SU-DHL-6 (cell line): ENCODE measurements at regions not wholly inside any gene's neighbourhood (a gene's known extent, or its start where the extent isn't known, plus 50 kb on each side); places are given as distances from the start of the nearest gene placed in this dataset.

Experiments used
- H2AFZ ChIP-seq: fragments of 200-600 bp; sonication (generic); 2 replicates; pipeline ENCODE4 v1.6.1; 2014; ENCODE audit warnings: low read depth, mild to moderate bottlenecking, moderate library complexity, mixed read lengths, antibody characterized with exemption, low read length; ENCODE audit not compliant: severe bottlenecking
- H3F3A ChIP-seq: fragments of 200-600 bp; shearing (Covaris generic); 2 replicates; pipeline ENCODE4 v1.6.0; 2016; ENCODE audit warnings: antibody characterized with exemption, mild to moderate bottlenecking; ENCODE audit not compliant: insufficient read depth
- H3K27ac ChIP-seq: fragments of 200-600 bp; sonication (generic); 2 replicates; pipeline ENCODE4 v1.5.1; 2016; ENCODE audit warnings: low read depth, mild to moderate bottlenecking, low read length, moderate library complexity, mixed read lengths
- H3K27me3 ChIP-seq: fragments of 200-600 bp; sonication (generic), shearing (Covaris generic); 2 replicates; pipeline ENCODE4 v1.6.0; 2014; ENCODE audit warnings: mild to moderate bottlenecking, low read length
- H3K36me3 ChIP-seq: fragments of 200-600 bp; sonication (generic); 2 replicates; pipeline ENCODE4 v1.6.1; 2014; ENCODE audit warnings: mild to moderate bottlenecking, low read length, mixed read lengths
- H3K4me2 ChIP-seq: fragments of 300-600, 200-600 bp; shearing (Covaris generic), sonication (generic); 2 replicates; pipeline ENCODE4 v1.6.0; 2014; ENCODE audit warnings: low read length, low read depth, mild to moderate bottlenecking; ENCODE audit not compliant: poor library complexity, severe bottlenecking
- H3K4me3 ChIP-seq: fragments of 200-600 bp; sonication (generic); 2 replicates; pipeline ENCODE4 v1.5.1; 2014; ENCODE audit warnings: antibody characterized with exemption, low read length, mild to moderate bottlenecking, mixed read lengths; ENCODE audit not compliant: insufficient read depth, poor library complexity, severe bottlenecking
- H3K79me2 ChIP-seq: fragments of 200-600 bp; sonication (generic); 2 replicates; pipeline ENCODE4 v1.6.1; 2014; ENCODE audit warnings: mild to moderate bottlenecking, low read length, moderate library complexity; ENCODE audit not compliant: insufficient read depth
- H3K9ac ChIP-seq: fragments of 200-600 bp; sonication (generic); 2 replicates; pipeline ENCODE4 v1.7.0; 2014; ENCODE audit warnings: mild to moderate bottlenecking, low read length
- H3K9me2 ChIP-seq: fragments of 200-600 bp; sonication (generic); replicated peaks from 2 replicates; pipeline ENCODE4 v1.6.1; 2014; ENCODE audit warnings: low read length; ENCODE audit not compliant: insufficient read depth
- H3K9me3 ChIP-seq: fragments of 200-600 bp; sonication (generic); 2 replicates; pipeline ENCODE4 v1.6.1; 2014; ENCODE audit warnings: low read length, mixed read lengths; ENCODE audit not compliant: insufficient read depth
- H4K20me1 ChIP-seq: fragments of 200-600 bp; sonication (generic); 2 replicates; pipeline ENCODE4 v1.6.1; 2014; ENCODE audit warnings: low read depth, mild to moderate bottlenecking, antibody characterized with exemption, low read length, moderate library complexity, mixed read lengths
- EZH2phosphoT487 ChIP-seq: fragments of 200-600 bp; sonication (generic), shearing (Covaris generic); conservative IDR thresholded peaks from 2 replicates; pipeline ENCODE4 v1.6.1; 2018; ENCODE audit warnings: mild to moderate bottlenecking, antibody characterized with exemption, low read length, moderate library complexity, mixed read lengths
- TF ChIP-seq, protein P1 (sequence below): fragments of 200-600 bp; sonication (generic); IDR thresholded peaks from one replicate; pipeline ENCODE4 v1.5.1; 2017; ENCODE audit warnings: antibody characterized with exemption, mild to moderate bottlenecking, low read length, moderate library complexity; ENCODE audit not compliant: insufficient read depth, poor library complexity, severe bottlenecking

DNA sequence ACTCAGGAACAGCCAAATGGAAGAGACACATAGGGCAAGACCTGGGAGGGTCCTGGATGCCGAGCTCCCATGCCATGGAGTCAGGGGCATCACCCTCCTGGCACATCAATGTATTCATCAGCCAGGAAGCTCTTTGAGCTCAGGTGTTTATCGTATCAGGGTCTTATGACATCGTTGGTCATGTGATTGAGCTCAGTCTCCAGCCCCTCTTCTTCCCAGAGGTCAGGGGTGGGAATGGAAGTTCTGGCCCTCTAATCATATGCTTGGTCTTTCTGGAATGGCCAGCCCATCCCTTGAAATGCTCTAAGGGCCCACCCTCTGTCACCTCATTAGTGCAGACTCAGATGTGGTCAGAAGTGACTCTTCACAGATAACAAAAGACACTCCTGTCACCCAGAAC, 52.4 kb upstream of the TULP4 start:
- H4K20me1 ChIP-seq, result no peaks in the 10 kb centered on the region; the same call in 1 of the 2 replicates
- peaks cover 86% of the 10 kb centered on the region for H3K79me2 ChIP-seq
- H3K27me3 ChIP-seq, result no peaks in the 10 kb centered on the region
- no peaks in the 10 kb centered on the region for H3K9me3 ChIP-seq
- H3K9me2 ChIP-seq, result no peaks in the 10 kb centered on the region
- no peak overlapping the region for H3K4me2 ChIP-seq
- no peaks in the 10 kb centered on the region for H3F3A ChIP-seq
- H3K27ac ChIP-seq, result no peak overlapping the region
- TF ChIP-seq EZH2phosphoT487, result no peak
- TF ChIP-seq, protein P1, sequence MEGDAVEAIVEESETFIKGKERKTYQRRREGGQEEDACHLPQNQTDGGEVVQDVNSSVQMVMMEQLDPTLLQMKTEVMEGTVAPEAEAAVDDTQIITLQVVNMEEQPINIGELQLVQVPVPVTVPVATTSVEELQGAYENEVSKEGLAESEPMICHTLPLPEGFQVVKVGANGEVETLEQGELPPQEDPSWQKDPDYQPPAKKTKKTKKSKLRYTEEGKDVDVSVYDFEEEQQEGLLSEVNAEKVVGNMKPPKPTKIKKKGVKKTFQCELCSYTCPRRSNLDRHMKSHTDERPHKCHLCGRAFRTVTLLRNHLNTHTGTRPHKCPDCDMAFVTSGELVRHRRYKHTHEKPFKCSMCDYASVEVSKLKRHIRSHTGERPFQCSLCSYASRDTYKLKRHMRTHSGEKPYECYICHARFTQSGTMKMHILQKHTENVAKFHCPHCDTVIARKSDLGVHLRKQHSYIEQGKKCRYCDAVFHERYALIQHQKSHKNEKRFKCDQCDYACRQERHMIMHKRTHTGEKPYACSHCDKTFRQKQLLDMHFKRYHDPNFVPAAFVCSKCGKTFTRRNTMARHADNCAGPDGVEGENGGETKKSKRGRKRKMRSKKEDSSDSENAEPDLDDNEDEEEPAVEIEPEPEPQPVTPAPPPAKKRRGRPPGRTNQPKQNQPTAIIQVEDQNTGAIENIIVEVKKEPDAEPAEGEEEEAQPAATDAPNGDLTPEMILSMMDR, result no peak
- H3K4me3 ChIP-seq, result no peak overlapping the region
- no peaks in the 10 kb centered on the region for H3K36me3 ChIP-seq
- no peak overlapping the region for H2AFZ ChIP-seq
- no peak overlapping the region for H3K9ac ChIP-seq

DNA sequence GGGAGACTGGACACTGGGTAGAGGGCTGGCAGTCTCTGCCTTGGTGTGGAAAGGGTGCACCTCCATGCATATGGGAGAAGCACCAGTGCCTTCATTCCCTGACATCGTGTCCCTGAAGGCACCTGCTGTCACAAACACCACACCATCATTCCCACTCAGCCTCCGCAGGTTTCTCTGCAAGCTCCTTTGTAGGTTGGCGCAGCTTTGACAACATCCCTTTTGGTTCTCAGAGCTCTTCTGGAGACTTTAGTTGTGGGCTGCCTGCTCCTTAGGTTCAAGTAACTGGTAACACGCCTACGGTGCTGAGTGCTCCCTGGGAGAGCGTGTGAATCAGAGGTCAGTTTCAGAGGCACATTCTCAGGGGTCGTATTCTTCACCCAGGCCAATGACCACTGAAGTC, 50.2 kb upstream of the TULP4 start:
- TF ChIP-seq, protein P1, result no peak
- no peak for TF ChIP-seq EZH2phosphoT487
- Histone ChIP-seq H3K9me2 (no peaks in the 10 kb centered on the region), H3K36me3 (no peaks in the 10 kb centered on the region), H3K9ac (no peak overlapping the region), H3K4me2 (no peak overlapping the region), H3K4me3 (no peak overlapping the region), H2AFZ (no peak overlapping the region), H3F3A (no peaks in the 10 kb centered on the region), H3K27me3 (no peaks in the 10 kb centered on the region), H4K20me1 (no peaks in the 10 kb centered on the region; the same call in 1 of the 2 replicates), H3K79me2 (peaks cover 80% of the 10 kb centered on the region), H3K9me3 (no peaks in the 10 kb centered on the region), H3K27ac (no peak overlapping the region)
